ENCODE measurements at regions not wholly inside any gene's neighbourhood (a gene's known extent, or its start where the extent isn't known, plus 50 kb on each side); places are given as distances from the start of the nearest gene placed in this dataset.

- no peak for TF ChIP-seq MAFK (IDR thresholded peaks at IDR 0.05; ENCODE audit: low read depth, low read length)
- no peak for TF ChIP-seq NRF1 (IDR thresholded peaks at IDR 0.05; ENCODE audit: low read depth, low read length)
- no peak for TF ChIP-seq POU5F1 (IDR thresholded peaks at IDR 0.05; ENCODE audit: low read depth, low read length)
Observed at GRCh38 chr13:109971456-109972090, 185.2 kb upstream of the IRS2 start (continued).

Measured in H1 (cell line).